ENCODE measurements at regions not wholly inside any gene's neighbourhood (a gene's known extent, or its start where the extent isn't known, plus 50 kb on each side); places are given as distances from the start of the nearest gene placed in this dataset.

- Histone ChIP-seq H3K79me1 (ENCODE audit: low read depth, low read length) (no peaks in the 10 kb centered on the region), H3K4ac (replicated peaks; ENCODE audit: insufficient read length, low read depth, low read length) (no peak overlapping the region), H3K4me2 (ENCODE audit: insufficient read depth in 1 of 2, low read depth in 2 of 2, low read length in 2 of 2) (peak overlapping the region; percentile 28 to 47; a peak in 1 of 4 replicates), H2AFZ (ENCODE audit: low read length) (no peak overlapping the region), H3K23me2 (ENCODE audit: low read depth, low read length) (no peaks in the 10 kb centered on the region), H2BK5ac (ENCODE audit: low read depth, low read length) (no peak overlapping the region), H2BK15ac (ENCODE audit: low read length) (no peak overlapping the region), H3K14ac (ENCODE audit: insufficient read length) (no peak overlapping the region), H4K8ac (ENCODE audit: extremely low read depth, insufficient read depth, low read length) (no peak overlapping the region), H3K4me1 (replicated peaks in 1 of 4; ENCODE audit: control insufficient read depth in 3 of 4, insufficient read depth in 4 of 4, low read length in 3 of 4) (peaks cover 0 to 3% (median 0%) of the 10 kb centered on the region in 4 experiments; a peak in 2 of 7 replicates), H3K9ac (replicated peaks in 1 of 4; ENCODE audit: extremely low read depth in 1 of 4, low read depth in 3 of 4, low read length in 3 of 4) (no peak overlapping the region; a peak in 1 of 7 replicates), H4K20me1 (replicated peaks in 1 of 2; ENCODE audit: control insufficient read depth in 1 of 2, insufficient read depth in 2 of 2, low read length in 2 of 2) (no peaks in the 10 kb centered on the region), H3K56ac (replicated peaks; ENCODE audit: insufficient read length, low read depth, low read length) (no peak overlapping the region), H3K18ac (ENCODE audit: extremely low read depth, low read length) (no peak overlapping the region), H3K4me3 (ENCODE audit: extremely low read depth in 1 of 4, insufficient read depth in 2 of 4, low read depth in 3 of 4, low read length in 4 of 4) (0 out of 8 replicates have a peak overlapping the region, but pooled peaks of 1 of the 4 experiments have one; percentile 28), H2BK120ac (replicated peaks; ENCODE audit: low read depth, low read length) (no peak overlapping the region), H3K79me2 (ENCODE audit: control insufficient read depth in 1 of 2, insufficient read depth in 2 of 2, low read length in 2 of 2) (no peaks in the 10 kb centered on the region), H3K27ac (ENCODE audit: low read depth, low read length) (no peak overlapping the region), H3K9me3 (ENCODE audit: insufficient read depth in 2 of 2, low read depth in 1 of 2, low read length in 1 of 2) (no peaks in the 10 kb centered on the region), H2AK5ac (ENCODE audit: low read depth, low read length) (no peak overlapping the region), H4K5ac (ENCODE audit: insufficient read length, low read depth, low read length) (no peak overlapping the region), H2BK12ac (ENCODE audit: low read depth, low read length) (no peak overlapping the region), H2BK20ac (ENCODE audit: low read length) (no peak overlapping the region), H3K23ac (ENCODE audit: insufficient read length) (no peak overlapping the region), H3K27me3 (replicated peaks in 1 of 4; ENCODE audit: control insufficient read depth in 3 of 4, extremely low read depth in 1 of 4, insufficient read depth in 3 of 4, low read length in 3 of 4) (peaks cover 3 to 19% (median 11%) of the 10 kb centered on the region in 4 experiments; a peak in 5 of 7 replicates), H3K36me3 (ENCODE audit: control insufficient read depth in 2 of 4, insufficient read depth in 4 of 4, low read length in 3 of 4) (no peaks in the 10 kb centered on the region), H4K91ac (replicated peaks; ENCODE audit: insufficient read length, low read length) (no peak overlapping the region)
- TF ChIP-seq ATF2 (IDR thresholded peaks at IDR 0.05; ENCODE audit: low read length): no peak
- TF ChIP-seq CREB1 (IDR thresholded peaks at IDR 0.05): no peak
- DNase-seq (ENCODE audit: low read depth in 1 of 2, low spot score in 2 of 2) (no peak), FAIRE-seq (no peak)
- POLR2A ChIA-PET (ENCODE audit: partially characterized antibody): no interaction called here
- CTCF ChIA-PET (ENCODE audit: partially characterized antibody): interaction anchor here (0.6 to 0.8 kb wide), 3 partner anchors 9 to 54 kb away, joined by 3 to 4 read pairs (median 3); no protein-coding TSS in a partner anchor
- 16% methylated on average over 2 of the region's 2 CpGs; no CpG with 5 or more reads in 1 of the 2 experiments for WGBS, 2 experiments (ENCODE audit: extremely low coverage in 1 of 2, insufficient coverage in 1 of 2, insufficient read length in 1 of 2, insufficient replicate concordance in 2 of 2, low coverage in 1 of 2, low lambda C conversion rate in 2 of 2, missing lambda C conversion rate in 1 of 2)
Measured at GRCh38 chr3:22495241-22495640, 707.9 kb upstream of the UBE2E2 start.

Data from H1 (cell line).